ENCODE measurements at regions not wholly inside any gene's neighbourhood (a gene's known extent, or its start where the extent isn't known, plus 50 kb on each side); places are given as distances from the start of the nearest gene placed in this dataset.

- Histone ChIP-seq H3K9me3 (ENCODE audit: control insufficient read depth in 2 of 2, low read length in 2 of 2) (no peaks in the 10 kb centered on the region), H3K4me3 (ENCODE audit: low read length in 2 of 2) (no peak overlapping the region), H3K36me3 (ENCODE audit: control insufficient read depth in 2 of 2, insufficient read depth in 2 of 2, low read length in 2 of 2) (no peaks in the 10 kb centered on the region), H3K9ac (ENCODE audit: low read length in 2 of 2) (no peak overlapping the region), H3K27ac (ENCODE audit: low read length) (no peak overlapping the region), H3K4me1 (ENCODE audit: control insufficient read depth, insufficient read depth, low read length) (peaks cover 8% of the 10 kb centered on the region), H3K27me3 (ENCODE audit: control insufficient read depth in 1 of 2, insufficient read depth in 2 of 2, low read length in 2 of 2) (peaks cover 13 to 25% of the 10 kb centered on the region in 2 donors)
Measured at GRCh38 chr1:38474738-38475623, 384.6 kb downstream of the RRAGC start.

- Histone ChIP-seq H3K9me3 (ENCODE audit: control insufficient read depth in 2 of 2, low read length in 2 of 2) (peaks cover 0 to 4% of the 10 kb centered on the region in 2 donors), H3K4me3 (ENCODE audit: low read length in 2 of 2) (no peak overlapping the region), H3K27me3 (ENCODE audit: control insufficient read depth in 1 of 2, insufficient read depth in 2 of 2, low read length in 2 of 2) (peaks cover 0 to 6% of the 10 kb centered on the region in 2 donors), H3K27ac (ENCODE audit: low read length) (no peak overlapping the region), H3K9ac (ENCODE audit: low read length in 2 of 2) (no peak overlapping the region), H3K4me1 (ENCODE audit: control insufficient read depth, insufficient read depth, low read length) (no peaks in the 10 kb centered on the region), H3K36me3 (ENCODE audit: control insufficient read depth in 2 of 2, insufficient read depth in 2 of 2, low read length in 2 of 2) (no peaks in the 10 kb centered on the region)
Measured at GRCh38 chr1:38466487-38466886, 393.1 kb downstream of the RRAGC start.

- Histone ChIP-seq H3K4me1 (ENCODE audit: control insufficient read depth, insufficient read depth, low read length) (no peaks in the 10 kb centered on the region), H3K27ac (ENCODE audit: low read length) (no peak overlapping the region), H3K36me3 (ENCODE audit: control insufficient read depth in 2 of 2, insufficient read depth in 2 of 2, low read length in 2 of 2) (no peaks in the 10 kb centered on the region), H3K9me3 (ENCODE audit: control insufficient read depth in 2 of 2, low read length in 2 of 2) (peaks cover 0 to 4% of the 10 kb centered on the region in 2 donors), H3K9ac (ENCODE audit: low read length in 2 of 2) (no peak overlapping the region), H3K4me3 (ENCODE audit: low read length in 2 of 2) (no peak overlapping the region), H3K27me3 (ENCODE audit: control insufficient read depth in 1 of 2, insufficient read depth in 2 of 2, low read length in 2 of 2) (no peaks in the 10 kb centered on the region)
Measured at GRCh38 chr1:38465460-38465859, 394.1 kb downstream of the RRAGC start.

GRCh38 chr1:38464071-38464661 is 395.4 kb downstream of the RRAGC start:
- Histone ChIP-seq H3K36me3 (ENCODE audit: control insufficient read depth in 2 of 2, insufficient read depth in 2 of 2, low read length in 2 of 2) (no peaks in the 10 kb centered on the region), H3K27ac (ENCODE audit: low read length) (no peak overlapping the region), H3K27me3 (ENCODE audit: control insufficient read depth in 1 of 2, insufficient read depth in 2 of 2, low read length in 2 of 2) (no peaks in the 10 kb centered on the region), H3K4me1 (ENCODE audit: control insufficient read depth, insufficient read depth, low read length) (no peaks in the 10 kb centered on the region), H3K9ac (ENCODE audit: low read length in 2 of 2) (no peak overlapping the region), H3K9me3 (ENCODE audit: control insufficient read depth in 2 of 2, low read length in 2 of 2) (peaks cover 0 to 4% of the 10 kb centered on the region in 2 donors), H3K4me3 (ENCODE audit: low read length in 2 of 2) (no peak overlapping the region)

GRCh38 chr1:38463074-38463473 is 396.5 kb downstream of the RRAGC start:
- Histone ChIP-seq H3K9ac (ENCODE audit: low read length in 2 of 2) (no peak overlapping the region), H3K4me3 (ENCODE audit: low read length in 2 of 2) (no peak overlapping the region), H3K27ac (ENCODE audit: low read length) (no peak overlapping the region), H3K27me3 (ENCODE audit: control insufficient read depth in 1 of 2, insufficient read depth in 2 of 2, low read length in 2 of 2) (no peaks in the 10 kb centered on the region), H3K36me3 (ENCODE audit: control insufficient read depth in 2 of 2, insufficient read depth in 2 of 2, low read length in 2 of 2) (no peaks in the 10 kb centered on the region), H3K4me1 (ENCODE audit: control insufficient read depth, insufficient read depth, low read length) (no peaks in the 10 kb centered on the region), H3K9me3 (ENCODE audit: control insufficient read depth in 2 of 2, low read length in 2 of 2) (peaks cover 0 to 4% of the 10 kb centered on the region in 2 donors)

GRCh38 chr1:38456531-38456876 is 403.1 kb downstream of the RRAGC start:
- H3K36me3 ChIP-seq (ENCODE audit: control insufficient read depth in 2 of 2, insufficient read depth in 2 of 2, low read length in 2 of 2), result no peaks in the 10 kb centered on the region
- H3K9ac ChIP-seq (ENCODE audit: low read length in 2 of 2), result no peak overlapping the region
- no peaks in the 10 kb centered on the region for H3K27me3 ChIP-seq (ENCODE audit: control insufficient read depth in 1 of 2, insufficient read depth in 2 of 2, low read length in 2 of 2)
- H3K9me3 ChIP-seq (ENCODE audit: control insufficient read depth in 2 of 2, low read length in 2 of 2), result no peaks in the 10 kb centered on the region
- no peak overlapping the region for H3K4me3 ChIP-seq (ENCODE audit: low read length in 2 of 2)
- no peaks in the 10 kb centered on the region for H3K4me1 ChIP-seq (ENCODE audit: control insufficient read depth, insufficient read depth, low read length)
- no peak overlapping the region for H3K27ac ChIP-seq (ENCODE audit: low read length)

- no peaks in the 10 kb centered on the region for H3K27me3 ChIP-seq (ENCODE audit: control insufficient read depth in 1 of 2, insufficient read depth in 2 of 2, low read length in 2 of 2)
- H3K4me3 ChIP-seq (ENCODE audit: low read length in 2 of 2), result no peak overlapping the region
- H3K9ac ChIP-seq (ENCODE audit: low read length in 2 of 2), result no peak overlapping the region
- no peaks in the 10 kb centered on the region for H3K9me3 ChIP-seq (ENCODE audit: control insufficient read depth in 2 of 2, low read length in 2 of 2)
- H3K4me1 ChIP-seq (ENCODE audit: control insufficient read depth, insufficient read depth, low read length), result no peaks in the 10 kb centered on the region
- no peak overlapping the region for H3K27ac ChIP-seq (ENCODE audit: low read length)
- no peaks in the 10 kb centered on the region for H3K36me3 ChIP-seq (ENCODE audit: control insufficient read depth in 2 of 2, insufficient read depth in 2 of 2, low read length in 2 of 2)
Measured at GRCh38 chr1:38455829-38456530, 403.6 kb downstream of the RRAGC start.

- H3K4me3 ChIP-seq (ENCODE audit: low read length in 2 of 2), result no peak overlapping the region
- H3K36me3 ChIP-seq (ENCODE audit: control insufficient read depth in 2 of 2, insufficient read depth in 2 of 2, low read length in 2 of 2), result no peaks in the 10 kb centered on the region
- H3K4me1 ChIP-seq (ENCODE audit: control insufficient read depth, insufficient read depth, low read length), result no peaks in the 10 kb centered on the region
- no peaks in the 10 kb centered on the region for H3K27me3 ChIP-seq (ENCODE audit: control insufficient read depth in 1 of 2, insufficient read depth in 2 of 2, low read length in 2 of 2)
- no peaks in the 10 kb centered on the region for H3K9me3 ChIP-seq (ENCODE audit: control insufficient read depth in 2 of 2, low read length in 2 of 2)
- no peak overlapping the region for H3K9ac ChIP-seq (ENCODE audit: low read length in 2 of 2)
- no peak overlapping the region for H3K27ac ChIP-seq (ENCODE audit: low read length)
Measured at GRCh38 chr1:38454749-38455441, 404.7 kb downstream of the RRAGC start.

GRCh38 chr1:38454236-38454635 is 405.3 kb downstream of the RRAGC start:
- Histone ChIP-seq H3K27ac (ENCODE audit: low read length) (no peak overlapping the region), H3K9ac (ENCODE audit: low read length in 2 of 2) (no peak overlapping the region), H3K9me3 (ENCODE audit: control insufficient read depth in 2 of 2, low read length in 2 of 2) (no peaks in the 10 kb centered on the region), H3K4me1 (ENCODE audit: control insufficient read depth, insufficient read depth, low read length) (no peaks in the 10 kb centered on the region), H3K36me3 (ENCODE audit: control insufficient read depth in 2 of 2, insufficient read depth in 2 of 2, low read length in 2 of 2) (no peaks in the 10 kb centered on the region), H3K27me3 (ENCODE audit: control insufficient read depth in 1 of 2, insufficient read depth in 2 of 2, low read length in 2 of 2) (no peaks in the 10 kb centered on the region), H3K4me3 (ENCODE audit: low read length in 2 of 2) (no peak overlapping the region)

GRCh38 chr1:38452246-38452645 is 405.7 kb upstream of the POU3F1 start:
- Histone ChIP-seq H3K9ac (ENCODE audit: low read length in 2 of 2) (no peak overlapping the region), H3K27ac (ENCODE audit: low read length) (no peak overlapping the region), H3K4me1 (ENCODE audit: control insufficient read depth, insufficient read depth, low read length) (no peaks in the 10 kb centered on the region), H3K4me3 (ENCODE audit: low read length in 2 of 2) (no peak overlapping the region), H3K9me3 (ENCODE audit: control insufficient read depth in 2 of 2, low read length in 2 of 2) (no peaks in the 10 kb centered on the region), H3K27me3 (ENCODE audit: control insufficient read depth in 1 of 2, insufficient read depth in 2 of 2, low read length in 2 of 2) (no peaks in the 10 kb centered on the region), H3K36me3 (ENCODE audit: control insufficient read depth in 2 of 2, insufficient read depth in 2 of 2, low read length in 2 of 2) (no peaks in the 10 kb centered on the region)
